Psoas muscle (tissue), 7 donors: ENCODE measurements at regions not wholly inside any gene's neighbourhood (a gene's known extent, or its start where the extent isn't known, plus 50 kb on each side); places are given as distances from the start of the nearest gene placed in this dataset.

ENCODE experiments used
- ATAC-seq, 4 donors: fragments of 200-7000 bp; cut with Tn5 transposase; one replicate each; pipeline ENCODE4 v1.9.1; 2020; ENCODE audit warnings: moderate library complexity in 3 of 4, mild to moderate bottlenecking in 2 of 4
- DNase-seq, 2 donors: peaks; one replicate each; pipeline ENCODE4 v3.0.0-alpha.2; 2020
- H3K27ac ChIP-seq: fragments of 200-600 bp; one replicate; pipeline ENCODE4 v1.8.0; 2022
- H3K27me3 ChIP-seq, 3 donors: fragments of 200-600 bp in 1 of 3; one replicate each; pipeline versions ENCODE4 v1.6.1 to v1.8.0; 2013 to 2022; ENCODE audit warnings: low read length in 2 of 3, mild to moderate bottlenecking in 2 of 3, moderate library complexity in 1 of 3; ENCODE audit not compliant: insufficient read depth in 3 of 3
- H3K36me3 ChIP-seq, 2 donors: fragments of 200-600 bp in 1 of 2; one replicate each; pipeline versions ENCODE4 v1.6.1 to v1.8.0; 2013 to 2022; ENCODE audit warnings: low read depth in 1 of 2, mild to moderate bottlenecking in 1 of 2, moderate library complexity in 1 of 2; ENCODE audit not compliant: insufficient read depth in 1 of 2
- H3K4me1 ChIP-seq: fragments of 200-600 bp; one replicate; pipeline ENCODE4 v1.8.0; 2022
- H3K4me3 ChIP-seq: fragments of 200-600 bp; one replicate; pipeline ENCODE4 v1.8.0; 2022; ENCODE audit warnings: mild to moderate bottlenecking
- H3K9me3 ChIP-seq: fragments of 200-600 bp; one replicate; pipeline ENCODE4 v1.8.0; 2022
- CTCF ChIP-seq: fragments of 200-600 bp; IDR thresholded peaks from one replicate; pipeline ENCODE4 v1.8.0; 2022; ENCODE audit warnings: antibody characterized with exemption
- WGBS, 3 donors: extraction: QIAGEN DNeasy Blood & Tissue Kit; methylation state at CpG; one replicate each; pipeline versions ENCODE4 v1.1.6 to v1.1.7; 2013; 5-methylcytosine and 5-hydroxymethylcytosine counted together
- intact Hi-C, 2 donors: fragments of 100-400 bp; cut with DNase I; formaldehyde crosslinking; loops; one replicate each; pipeline versions ENCODE4 v1.11.0 to v1.14.2; 2022
- donor health status: healthy with polysubstance abuse.
- donor health status: DM: no; HTN: no; CAD: no; lungs with moderate emphysema.
- donor health status: Bipolar disorder and iron deficiency.
- donor health status: healthy.
- donor health status: DM: yes; HTN: yes; CAD: no.
- donor health status: DM: no; HTN: no; CAD: no.
- donor health status: DM: yes; HTN: yes; CAD: no.

- H3K9me3 ChIP-seq: no peaks in the 10 kb centered on the region
- no peak for ATAC-seq
- intact Hi-C loops: no loop called here
- no peak overlapping the region for H3K4me3 ChIP-seq
- H3K27me3 ChIP-seq: no peaks in the 10 kb centered on the region
- H3K27ac ChIP-seq: no peak overlapping the region
- no peak for TF ChIP-seq CTCF
- no peak for DNase-seq
- no peaks in the 10 kb centered on the region for H3K4me1 ChIP-seq
- H3K36me3 ChIP-seq: no peaks in the 10 kb centered on the region
- WGBS, 3 donors: 77 to 87% (median 79%) methylated on average over 9 of the region's 9 CpGs
Observed at GRCh38 chr13:50334115-50334778, 319.0 kb downstream of the KCNRG start.

GRCh38 chr13:50334944-50335343 is 319.7 kb downstream of the KCNRG start:
- WGBS, 3 donors: 90 to 92% (median 90%) methylated on average over 5 of the region's 5 CpGs
- DNase-seq: no peak
- Histone ChIP-seq H3K27me3 (no peaks in the 10 kb centered on the region), H3K36me3 (no peaks in the 10 kb centered on the region), H3K4me1 (no peaks in the 10 kb centered on the region), H3K9me3 (no peaks in the 10 kb centered on the region), H3K27ac (no peak overlapping the region), H3K4me3 (no peak overlapping the region)
- no peak for TF ChIP-seq CTCF
- no peak for ATAC-seq
- intact Hi-C loops: no loop called here

GRCh38 chr13:50339271-50339670 is 324.0 kb downstream of the KCNRG start:
- Histone ChIP-seq H3K4me1 (no peaks in the 10 kb centered on the region), H3K9me3 (no peaks in the 10 kb centered on the region), H3K27me3 (no peaks in the 10 kb centered on the region), H3K36me3 (no peaks in the 10 kb centered on the region), H3K27ac (no peak overlapping the region), H3K4me3 (no peak overlapping the region)
- ATAC-seq (no peak), DNase-seq (no peak)
- WGBS, 3 donors: 67 to 90% (median 78%) methylated on average over 1 of the region's 1 CpG
- no peak for TF ChIP-seq CTCF
- intact Hi-C loops: no loop called here

- TF ChIP-seq CTCF: no peak
- Histone ChIP-seq H3K9me3 (no peaks in the 10 kb centered on the region), H3K27me3 (no peaks in the 10 kb centered on the region), H3K27ac (no peak overlapping the region), H3K36me3 (no peaks in the 10 kb centered on the region), H3K4me3 (no peak overlapping the region), H3K4me1 (no peaks in the 10 kb centered on the region)
- ATAC-seq (no peak), DNase-seq (no peak)
- intact Hi-C loops: no loop called here
- 46 to 76% (median 64%) methylated on average over 4 of the region's 4 CpGs for WGBS, 3 donors
Observed at GRCh38 chr13:50340146-50340545, 324.9 kb downstream of the KCNRG start.
